GM04503 (cell line): ENCODE measurements at regions not wholly inside any gene's neighbourhood (a gene's known extent, or its start where the extent isn't known, plus 50 kb on each side); places are given as distances from the start of the nearest gene placed in this dataset.
A peak's percentile ranks its signal among the peaks of the same experiment; 100 is the strongest.

Experiments
- DNase-seq: peaks from one replicate; pipeline ENCODE4 v3.0.0-alpha.2; 2012; ENCODE audit warnings: low read depth

GRCh38 chr6:121826156-121826810 lies 390.8 kb downstream of the GJA1 start:
- DNase-seq: peak; percentile 68

DNA sequence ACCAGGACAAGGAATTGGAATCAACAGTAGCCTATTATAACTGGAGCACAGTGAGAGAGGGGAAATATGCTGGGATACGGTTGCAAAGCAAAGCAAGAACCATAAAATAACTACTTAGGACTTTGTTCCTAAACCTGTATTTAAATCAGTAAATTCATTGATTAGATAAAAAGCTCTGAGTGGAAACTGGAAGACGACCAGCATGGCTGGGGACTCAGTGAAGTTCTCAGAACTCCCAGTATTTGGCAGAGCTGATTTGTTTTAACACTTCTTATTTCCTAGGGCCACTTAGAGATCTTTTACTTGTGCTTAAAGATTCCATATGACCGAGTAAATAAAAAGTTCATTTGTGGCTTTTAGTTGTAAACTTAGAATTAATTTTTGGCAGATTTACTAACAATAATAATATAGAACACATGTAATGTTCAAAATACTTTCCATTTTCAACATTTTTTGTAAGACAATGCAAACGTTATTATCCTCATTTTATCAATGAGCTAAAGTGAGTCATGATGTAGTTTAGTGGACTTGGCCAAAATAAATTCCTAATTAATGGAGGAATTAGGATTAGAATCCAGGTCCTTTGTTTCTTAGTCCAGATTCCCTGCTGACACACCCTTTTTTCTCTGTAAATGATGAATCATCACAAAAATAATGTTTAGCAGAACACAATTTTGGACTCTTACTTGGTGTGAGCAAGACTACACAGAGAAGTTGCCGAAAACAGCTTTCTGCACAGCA lies 392.9 kb downstream of the GJA1 start:
- no peak for DNase-seq

- no peak for DNase-seq
Observed at GRCh38 chr6:121830736-121831135, 395.3 kb downstream of the GJA1 start.

- DNase-seq: no peak
Observed at GRCh38 chr6:121835662-121836061, 400.2 kb downstream of the GJA1 start.

DNA sequence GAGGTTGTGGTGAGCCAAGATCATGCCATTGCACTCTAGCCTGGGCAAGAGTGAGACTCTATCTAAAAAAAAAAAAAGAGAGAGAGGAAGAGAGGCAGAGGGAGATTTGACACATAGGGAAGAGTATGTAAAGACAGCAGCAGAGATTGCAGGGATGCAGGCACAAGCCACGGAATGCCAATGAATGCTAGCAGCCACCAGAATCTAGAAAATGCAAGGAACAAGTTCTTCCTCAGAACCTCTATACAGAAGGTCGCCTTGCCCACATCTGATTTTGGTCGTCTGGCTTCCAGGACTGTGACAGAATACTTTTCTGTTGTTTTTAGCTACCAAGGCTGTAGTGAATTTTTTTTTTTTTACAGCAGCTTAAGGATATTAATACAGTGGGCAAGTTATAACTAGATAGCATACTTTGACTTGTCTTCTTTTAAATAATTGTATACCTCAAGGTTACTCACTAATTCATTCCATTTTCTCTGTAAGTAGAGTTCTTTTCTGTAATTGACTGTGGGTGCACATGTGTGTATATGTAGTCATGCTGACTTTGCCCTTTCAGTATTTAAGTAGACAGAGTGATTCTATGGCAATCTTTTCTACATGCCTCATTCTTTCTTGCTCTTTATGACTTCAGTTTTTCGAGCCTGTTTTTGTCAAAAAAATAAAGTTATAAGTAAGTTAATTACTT lies 402.2 kb downstream of the GJA1 start:
- DNase-seq: no peak

GRCh38 chr6:121838842-121839241 lies 403.4 kb downstream of the GJA1 start:
- DNase-seq: no peak

- no peak for DNase-seq
Observed at GRCh38 chr6:121839896-121840295, 404.4 kb downstream of the GJA1 start.

GRCh38 chr6:121844898-121845297 lies 409.5 kb downstream of the GJA1 start:
- no peak for DNase-seq

DNA sequence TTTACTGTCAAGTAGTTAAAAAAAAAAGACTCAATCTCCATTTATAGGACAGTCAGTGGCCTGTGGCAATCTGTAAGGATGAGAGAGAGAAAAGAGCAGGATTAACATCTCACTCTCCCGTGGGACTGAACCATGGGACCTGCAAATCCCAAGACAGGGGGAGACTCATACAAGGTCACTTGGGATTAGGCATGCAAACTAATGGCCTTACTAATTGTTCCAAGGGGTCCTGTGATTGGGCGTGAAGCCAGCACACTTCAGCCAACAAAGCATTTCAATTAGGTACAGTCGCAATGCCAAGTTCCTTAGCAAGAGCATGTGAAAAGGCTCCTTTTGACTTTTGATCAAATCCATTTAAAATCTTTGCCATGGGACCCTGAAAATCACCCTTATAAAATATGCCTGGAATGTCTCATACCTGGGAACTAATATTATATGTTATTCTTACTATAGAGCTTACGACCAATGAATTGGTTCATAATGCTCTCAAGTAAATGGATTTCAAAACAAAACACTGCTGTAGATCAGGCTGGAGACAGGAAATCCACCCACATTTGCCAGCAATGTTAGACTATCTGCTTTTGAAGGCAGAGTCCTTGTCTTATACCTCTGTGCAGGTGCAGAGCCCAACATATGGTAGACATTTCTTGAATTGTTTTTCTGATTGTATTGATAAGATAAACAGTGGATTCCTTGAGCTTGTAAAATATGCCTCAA lies 412.5 kb downstream of the GJA1 start:
- no peak for DNase-seq

DNA sequence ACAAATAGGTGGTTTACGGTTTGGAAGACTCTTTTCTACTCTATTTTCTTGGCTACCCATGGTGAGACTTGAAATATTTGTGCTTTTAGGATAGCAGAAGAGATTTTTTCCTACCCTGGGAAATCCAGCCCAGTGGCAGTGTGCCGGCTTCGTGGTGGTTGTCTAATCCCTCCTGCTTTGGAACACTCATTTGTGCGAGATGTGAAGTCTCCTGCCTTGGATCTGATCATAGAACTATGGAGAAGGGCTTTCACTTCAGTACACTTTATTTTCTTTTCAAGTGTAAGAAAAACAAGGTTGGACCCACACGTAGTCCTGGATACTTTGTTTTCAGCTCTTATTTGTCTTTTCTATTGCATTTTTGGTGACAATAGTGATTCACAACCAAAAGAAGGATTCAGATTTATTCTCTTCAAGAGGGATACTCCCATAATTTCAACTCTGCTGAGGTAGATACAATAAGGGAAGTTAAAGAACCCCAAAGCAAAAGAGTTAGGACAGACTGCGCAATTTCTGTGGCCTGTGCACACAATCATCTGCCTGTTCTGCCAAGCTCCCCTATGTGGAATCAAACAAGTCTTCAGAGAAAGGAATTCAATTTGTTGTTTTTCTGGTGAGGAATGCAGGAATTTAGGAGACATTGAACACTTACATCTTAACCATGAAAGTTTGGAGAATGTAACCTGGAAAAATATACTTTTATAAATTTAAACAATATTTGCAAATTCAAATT lies 413.2 kb downstream of the GJA1 start:
- DNase-seq: no peak

DNA sequence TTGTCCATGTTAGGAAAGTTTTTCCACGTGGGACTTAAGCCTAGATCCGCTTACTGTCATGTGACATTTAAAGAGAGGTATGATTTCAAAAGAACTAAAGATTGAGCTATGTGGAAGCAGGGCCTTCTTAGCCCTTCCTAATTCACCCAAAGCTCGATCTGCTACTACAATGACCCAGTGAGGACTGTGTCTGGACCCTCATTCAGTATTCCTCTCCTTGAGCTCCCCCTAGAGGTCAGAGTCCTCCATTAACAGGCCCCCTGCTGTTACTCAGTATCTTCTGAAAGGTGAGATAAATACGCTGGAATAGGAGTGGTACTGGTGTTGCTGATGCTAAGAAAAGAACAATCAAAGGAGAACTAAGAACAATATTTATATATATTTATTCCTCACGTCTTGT lies 414.0 kb downstream of the GJA1 start:
- no peak for DNase-seq

GRCh38 chr6:121851056-121851455 lies 415.6 kb downstream of the GJA1 start:
- no peak for DNase-seq

- DNase-seq: no peak
Observed at GRCh38 chr6:121853686-121854085, 418.2 kb downstream of the GJA1 start.

- no peak for DNase-seq
Observed at GRCh38 chr6:121855521-121855920, 420.1 kb downstream of the GJA1 start.

DNA sequence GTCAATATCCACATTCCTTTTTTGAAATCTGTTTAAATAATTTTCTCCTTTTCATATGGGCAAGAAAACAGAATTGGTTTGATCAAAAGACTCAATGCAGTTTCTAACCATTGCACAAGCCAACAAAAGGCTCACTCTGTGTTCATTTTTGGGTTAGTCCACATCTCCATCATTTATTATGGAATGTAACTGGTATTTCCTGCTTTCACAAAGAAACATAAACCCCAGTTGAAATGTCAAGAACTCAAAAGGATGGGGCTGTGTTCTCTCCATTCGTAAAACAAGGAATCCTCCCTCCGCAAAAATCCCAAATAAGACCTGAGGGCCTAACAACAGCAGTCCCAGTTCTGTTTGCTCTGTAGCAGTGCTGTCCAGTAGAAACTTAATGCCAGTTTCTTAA lies 420.9 kb downstream of the GJA1 start:
- no peak for DNase-seq

DNA sequence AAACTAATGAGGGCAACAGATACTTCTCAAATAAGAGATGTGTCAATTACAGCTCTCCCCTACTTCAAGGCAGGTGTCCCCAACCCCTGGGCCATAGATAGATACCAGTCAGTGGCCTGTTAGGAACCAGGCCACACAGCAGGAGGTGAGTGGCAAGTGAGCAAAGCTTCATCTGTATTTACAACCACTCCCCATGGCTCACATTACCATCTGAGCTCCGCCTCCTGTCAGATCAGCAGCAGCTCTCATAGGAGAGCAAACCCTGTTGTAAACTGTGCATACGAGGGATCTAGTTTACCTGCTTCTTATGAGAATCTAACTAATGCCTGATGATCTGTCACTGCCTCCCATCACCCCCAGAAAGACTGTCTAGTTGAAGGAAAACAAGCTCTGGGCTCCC lies 422.1 kb downstream of the GJA1 start:
- DNase-seq: no peak

DNA sequence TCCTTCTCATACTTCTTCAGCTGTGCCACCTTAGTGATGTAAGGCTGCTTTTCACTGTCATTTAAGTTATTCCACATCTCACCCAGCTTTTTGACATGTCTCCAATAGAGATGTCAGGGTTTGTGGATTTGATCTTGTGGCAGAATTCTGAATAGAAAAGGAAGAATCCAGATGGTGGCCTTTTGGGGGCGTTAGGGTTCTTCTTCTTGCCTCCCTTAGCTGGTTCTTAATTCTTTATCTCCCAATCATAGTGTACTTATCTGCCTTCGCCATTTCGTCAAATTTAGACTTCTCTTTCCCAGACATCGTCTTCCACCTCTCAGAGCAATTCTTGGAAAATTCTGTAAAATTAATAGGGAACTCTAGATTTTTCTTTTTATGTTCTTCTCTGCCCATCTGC lies 422.9 kb downstream of the GJA1 start:
- DNase-seq: no peak

GRCh38 chr6:121858986-121859385 lies 423.5 kb downstream of the GJA1 start:
- no peak for DNase-seq

DNA sequence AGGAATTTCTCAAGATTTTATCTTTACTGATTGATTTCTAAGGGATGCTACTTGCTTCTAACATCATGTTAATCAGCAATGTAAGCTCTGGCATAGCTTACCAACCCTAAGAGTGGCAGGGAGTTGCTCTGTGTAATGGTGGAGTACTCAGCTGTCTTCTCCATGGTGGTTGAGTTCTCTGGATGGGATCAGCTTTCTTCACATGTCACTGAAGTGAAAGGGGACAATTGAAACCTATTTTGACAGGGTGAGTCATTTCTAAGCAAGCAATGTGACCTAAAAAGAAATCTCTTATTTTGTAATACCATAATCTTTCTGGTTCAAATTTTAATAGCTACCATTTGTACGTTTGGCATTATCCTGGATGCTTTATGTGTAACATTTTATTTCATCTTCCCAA lies 430.4 kb downstream of the GJA1 start:
- DNase-seq: no peak

DNA sequence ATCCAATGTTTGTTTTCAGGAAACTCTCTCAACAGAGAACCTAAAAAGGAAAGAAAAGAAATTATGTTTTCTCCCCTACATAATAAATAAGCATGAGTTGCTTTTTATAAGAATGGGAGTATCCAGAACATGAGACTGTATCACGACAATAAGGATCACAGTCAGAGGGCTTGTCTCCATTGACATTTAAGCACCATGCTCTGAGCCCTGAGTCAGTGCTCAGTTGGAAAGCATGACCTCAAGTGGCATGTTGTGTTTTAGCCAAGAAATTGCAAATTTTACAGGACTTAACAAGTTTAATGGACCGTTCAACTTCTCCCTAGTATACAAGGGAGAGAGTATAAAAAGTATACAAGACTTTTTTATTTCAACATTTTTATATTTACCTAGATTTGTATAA lies 431.6 kb downstream of the GJA1 start:
- DNase-seq: no peak

DNA sequence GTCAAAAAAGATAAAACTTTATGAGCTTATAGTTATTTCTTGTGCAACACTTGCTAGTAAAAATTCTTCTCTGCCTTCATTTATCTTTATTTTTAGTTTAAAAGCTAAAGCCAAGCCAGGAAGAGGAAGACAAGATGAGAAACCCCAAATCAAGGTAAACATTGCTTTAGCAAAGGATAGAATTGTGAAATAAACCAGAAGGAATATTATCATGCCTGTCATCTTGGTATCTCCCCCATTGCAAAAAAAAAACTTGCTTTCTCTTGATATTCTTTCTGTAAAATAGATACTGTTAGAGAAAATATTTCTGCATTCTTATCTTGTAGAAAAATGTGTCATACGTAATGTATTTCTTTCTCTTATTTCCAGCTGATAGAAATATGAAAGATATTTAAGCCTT lies 432.8 kb downstream of the GJA1 start:
- no peak for DNase-seq

GRCh38 chr6:121873595-121873994 lies 438.1 kb downstream of the GJA1 start:
- DNase-seq: no peak
